Liver (tissue), 8 donors: ENCODE measurements at regions not wholly inside any gene's neighbourhood (a gene's known extent, or its start where the extent isn't known, plus 50 kb on each side); places are given as distances from the start of the nearest gene placed in this dataset.

Experiments used
- DNase-seq: peaks from one replicate; pipeline ENCODE4 v3.0.0-alpha.2; 2017; ENCODE audit warnings: low spot score
- H3K27ac ChIP-seq, 2 donors: one replicate each; pipeline ENCODE4 v1.7.0; 2013; ENCODE audit warnings: inconsistent platforms in 2 of 2, low read length in 2 of 2, control low read depth in 1 of 2, low read depth in 1 of 2, mild to moderate bottlenecking in 1 of 2
- H3K27me3 ChIP-seq, 4 donors: one replicate each; pipeline versions ENCODE4 v1.6.1 to v1.7.0; 2013; ENCODE audit warnings: low read length in 3 of 4, inconsistent platforms in 1 of 4, mild to moderate bottlenecking in 1 of 4, moderate library complexity in 1 of 4; ENCODE audit not compliant: control insufficient read depth in 4 of 4, insufficient read depth in 4 of 4
- H3K36me3 ChIP-seq, 4 donors: one replicate each; pipeline versions ENCODE4 v1.6.1 to v1.7.0; 2013; ENCODE audit warnings: low read length in 3 of 4, mild to moderate bottlenecking in 3 of 4, low read depth in 1 of 4, moderate library complexity in 1 of 4; ENCODE audit not compliant: control insufficient read depth in 4 of 4, insufficient read depth in 3 of 4
- H3K4me1 ChIP-seq, 4 donors: one replicate each; pipeline versions ENCODE4 v1.6.1 to v1.7.0; 2013; ENCODE audit warnings: low read length in 3 of 4, mild to moderate bottlenecking in 3 of 4, moderate library complexity in 1 of 4; ENCODE audit not compliant: control insufficient read depth in 4 of 4, insufficient read depth in 4 of 4
- H3K4me3 ChIP-seq, 3 donors: one replicate each; pipeline versions ENCODE4 v1.6.1 to v1.7.0; 2013; ENCODE audit warnings: low read length in 3 of 3, control low read depth in 1 of 3, low read depth in 1 of 3, mild to moderate bottlenecking in 1 of 3
- H3K9ac ChIP-seq, 2 donors: one replicate each; pipeline ENCODE4 v1.7.0; 2013; ENCODE audit warnings: low read length in 2 of 2, mild to moderate bottlenecking in 2 of 2, moderate library complexity in 2 of 2, control low read depth in 1 of 2, low read depth in 1 of 2
- H3K9me3 ChIP-seq, 4 donors: one replicate each; pipeline versions ENCODE4 v1.6.1 to v1.7.0; 2013; ENCODE audit warnings: low read length in 3 of 4; ENCODE audit not compliant: control insufficient read depth in 4 of 4
- FOXA1 ChIP-seq: IDR thresholded peaks from 2 replicates; pipeline ENCODE4 v1.6.1; 2016; ENCODE audit warnings: antibody characterized with exemption
- FOXA2 ChIP-seq: IDR thresholded peaks from 2 replicates; pipeline ENCODE4 v1.6.1; 2016; ENCODE audit warnings: antibody characterized with exemption
- GABPA ChIP-seq, 2 donors: IDR thresholded peaks in 1 of 2; conservative IDR thresholded peaks in 1 of 2; 2 replicates each; pipeline ENCODE4 v1.6.1; 2016; ENCODE audit warnings: antibody characterized with exemption in 2 of 2, mild to moderate bottlenecking in 1 of 2, moderate library complexity in 1 of 2
- HNF4G ChIP-seq: IDR thresholded peaks from 2 replicates; pipeline ENCODE4 v1.6.1; 2016; ENCODE audit warnings: antibody characterized with exemption
- JUND ChIP-seq, 2 donors: IDR thresholded peaks; 2 replicates each; pipeline ENCODE4 v1.6.1; 2016; ENCODE audit warnings: antibody characterized with exemption in 2 of 2
- NR2F2 ChIP-seq: IDR thresholded peaks from 2 replicates; pipeline ENCODE4 v1.6.1; 2016; ENCODE audit warnings: antibody characterized with exemption
- RAD21 ChIP-seq, 2 donors: IDR thresholded peaks; 2 replicates each; pipeline ENCODE4 v1.6.1; 2016; ENCODE audit warnings: antibody characterized with exemption in 2 of 2, mild to moderate bottlenecking in 2 of 2
- RXRA ChIP-seq, 2 donors: IDR thresholded peaks; 2 replicates each; pipeline ENCODE4 v1.6.1; 2017 to 2018; ENCODE audit warnings: antibody characterized with exemption in 2 of 2, mild to moderate bottlenecking in 1 of 2
- YY1 ChIP-seq: IDR thresholded peaks from 2 replicates; pipeline ENCODE4 v1.6.1; 2016; ENCODE audit warnings: antibody characterized with exemption, mild to moderate bottlenecking
- WGBS: extraction: QIAGEN DNeasy Blood & Tissue Kit; methylation state at CpG from one replicate; pipeline ENCODE4 v1.1.7; 2013; 5-methylcytosine and 5-hydroxymethylcytosine counted together
- TF ChIP-seq, protein P1 (sequence below): IDR thresholded peaks from 2 replicates; pipeline ENCODE4 v1.6.1; 2016; ENCODE audit warnings: antibody characterized with exemption
- TF ChIP-seq, protein P2 (sequence below): fragments of 150-350 bp; IDR thresholded peaks from 2 replicates; pipeline ENCODE4 v1.5.1; 2017; ENCODE audit warnings: improper control_type of control experiment, low read depth, low read length; ENCODE audit not compliant: missing input control
- TF ChIP-seq, protein P3 (sequence below): IDR thresholded peaks from 2 replicates; pipeline ENCODE4 v1.6.1; 2016; ENCODE audit warnings: antibody characterized with exemption
- TF ChIP-seq, protein P4 (sequence below): IDR thresholded peaks from 2 replicates; pipeline ENCODE4 v1.6.1; 2016; ENCODE audit warnings: antibody characterized with exemption
- TF ChIP-seq, protein P5 (sequence below): IDR thresholded peaks from 2 replicates; pipeline ENCODE4 v1.6.1; 2016; ENCODE audit warnings: antibody characterized with exemption, mild to moderate bottlenecking
- donor health status: healthy.
- donor health status: healthy.
- donor health status: healthy.
- donor health status: healthy.
- donor health status: healthy.

DNA sequence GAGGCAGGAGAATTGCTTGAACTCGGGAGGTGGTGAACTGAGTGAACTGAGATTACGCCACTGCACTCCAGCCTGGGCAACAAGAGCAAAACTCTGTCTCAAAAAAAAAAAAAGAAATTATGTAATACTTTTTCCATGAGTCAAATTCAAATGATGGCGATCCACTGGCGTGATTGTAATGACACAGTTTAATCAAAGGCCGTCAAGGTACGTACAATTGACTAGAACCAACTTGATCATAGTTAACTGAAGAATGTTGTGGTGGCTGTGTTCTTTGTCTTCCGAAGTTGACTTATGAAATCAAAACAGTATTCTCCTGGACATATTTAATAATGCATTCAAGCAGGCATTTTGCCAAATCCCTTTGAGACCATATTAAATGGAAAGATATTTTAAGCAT lies 318.6 kb upstream of the FAT1 start:
- no peak for TF ChIP-seq RAD21 (IDR thresholded peaks at IDR 0.05)
- TF ChIP-seq, protein P1, sequence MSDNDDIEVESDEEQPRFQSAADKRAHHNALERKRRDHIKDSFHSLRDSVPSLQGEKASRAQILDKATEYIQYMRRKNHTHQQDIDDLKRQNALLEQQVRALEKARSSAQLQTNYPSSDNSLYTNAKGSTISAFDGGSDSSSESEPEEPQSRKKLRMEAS, result no peak
- TF ChIP-seq GABPA (IDR thresholded peaks at IDR 0.05 in 1 of 2, conservative IDR thresholded peaks at IDR 0.05 in 1 of 2), result no peak
- TF ChIP-seq FOXA1, result no peak
- no peak for TF ChIP-seq YY1
- TF ChIP-seq, protein P2, sequence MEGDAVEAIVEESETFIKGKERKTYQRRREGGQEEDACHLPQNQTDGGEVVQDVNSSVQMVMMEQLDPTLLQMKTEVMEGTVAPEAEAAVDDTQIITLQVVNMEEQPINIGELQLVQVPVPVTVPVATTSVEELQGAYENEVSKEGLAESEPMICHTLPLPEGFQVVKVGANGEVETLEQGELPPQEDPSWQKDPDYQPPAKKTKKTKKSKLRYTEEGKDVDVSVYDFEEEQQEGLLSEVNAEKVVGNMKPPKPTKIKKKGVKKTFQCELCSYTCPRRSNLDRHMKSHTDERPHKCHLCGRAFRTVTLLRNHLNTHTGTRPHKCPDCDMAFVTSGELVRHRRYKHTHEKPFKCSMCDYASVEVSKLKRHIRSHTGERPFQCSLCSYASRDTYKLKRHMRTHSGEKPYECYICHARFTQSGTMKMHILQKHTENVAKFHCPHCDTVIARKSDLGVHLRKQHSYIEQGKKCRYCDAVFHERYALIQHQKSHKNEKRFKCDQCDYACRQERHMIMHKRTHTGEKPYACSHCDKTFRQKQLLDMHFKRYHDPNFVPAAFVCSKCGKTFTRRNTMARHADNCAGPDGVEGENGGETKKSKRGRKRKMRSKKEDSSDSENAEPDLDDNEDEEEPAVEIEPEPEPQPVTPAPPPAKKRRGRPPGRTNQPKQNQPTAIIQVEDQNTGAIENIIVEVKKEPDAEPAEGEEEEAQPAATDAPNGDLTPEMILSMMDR, result no peak
- TF ChIP-seq HNF4G, result no peak
- DNase-seq, result no peak
- Histone ChIP-seq H3K9ac (no peak overlapping the region), H3K9me3 (no peaks in the 10 kb centered on the region), H3K4me3 (no peak overlapping the region), H3K27me3 (no peaks in the 10 kb centered on the region), H3K27ac (no peak overlapping the region), H3K36me3 (no peaks in the 10 kb centered on the region), H3K4me1 (no peaks in the 10 kb centered on the region)
- WGBS, result 91% methylated on average over 7 of the region's 7 CpGs

DNA sequence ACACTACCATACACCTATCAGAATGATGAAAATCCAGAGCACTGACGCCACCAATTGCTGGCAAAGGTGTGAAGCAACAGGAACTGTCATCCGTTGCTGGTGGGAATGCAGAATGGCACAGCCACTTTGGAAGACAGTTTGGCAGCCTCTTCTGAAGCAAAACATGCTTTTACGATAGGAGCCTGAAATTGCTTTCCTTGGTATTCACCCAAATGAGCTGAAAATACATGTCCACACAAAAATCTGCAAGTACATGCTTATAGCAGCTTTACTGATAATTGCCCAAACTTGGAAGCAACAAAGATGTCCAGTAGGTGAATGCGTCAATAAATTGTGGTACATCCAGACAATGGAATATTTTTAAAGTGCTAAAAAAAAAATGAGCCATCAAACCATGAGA lies 322.8 kb upstream of the FAT1 start:
- no peaks in the 10 kb centered on the region for H3K27me3 ChIP-seq
- no peak for DNase-seq
- no peak overlapping the region for H3K27ac ChIP-seq
- H3K36me3 ChIP-seq, result no peaks in the 10 kb centered on the region
- H3K4me1 ChIP-seq, result no peaks in the 10 kb centered on the region
- H3K4me3 ChIP-seq, result no peak overlapping the region
- 73% methylated on average over 4 of the region's 4 CpGs for WGBS
- TF ChIP-seq RAD21 (IDR thresholded peaks at IDR 0.05), result no peak
- TF ChIP-seq, protein P2, result no peak
- no peak for TF ChIP-seq JUND (IDR thresholded peaks at IDR 0.05)
- TF ChIP-seq NR2F2, result no peak
- TF ChIP-seq, protein P3, sequence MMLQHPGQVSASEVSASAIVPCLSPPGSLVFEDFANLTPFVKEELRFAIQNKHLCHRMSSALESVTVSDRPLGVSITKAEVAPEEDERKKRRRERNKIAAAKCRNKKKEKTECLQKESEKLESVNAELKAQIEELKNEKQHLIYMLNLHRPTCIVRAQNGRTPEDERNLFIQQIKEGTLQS, result no peak
- TF ChIP-seq GABPA (IDR thresholded peaks at IDR 0.05 in 1 of 2, conservative IDR thresholded peaks at IDR 0.05 in 1 of 2), result no peak
- TF ChIP-seq, protein P4, sequence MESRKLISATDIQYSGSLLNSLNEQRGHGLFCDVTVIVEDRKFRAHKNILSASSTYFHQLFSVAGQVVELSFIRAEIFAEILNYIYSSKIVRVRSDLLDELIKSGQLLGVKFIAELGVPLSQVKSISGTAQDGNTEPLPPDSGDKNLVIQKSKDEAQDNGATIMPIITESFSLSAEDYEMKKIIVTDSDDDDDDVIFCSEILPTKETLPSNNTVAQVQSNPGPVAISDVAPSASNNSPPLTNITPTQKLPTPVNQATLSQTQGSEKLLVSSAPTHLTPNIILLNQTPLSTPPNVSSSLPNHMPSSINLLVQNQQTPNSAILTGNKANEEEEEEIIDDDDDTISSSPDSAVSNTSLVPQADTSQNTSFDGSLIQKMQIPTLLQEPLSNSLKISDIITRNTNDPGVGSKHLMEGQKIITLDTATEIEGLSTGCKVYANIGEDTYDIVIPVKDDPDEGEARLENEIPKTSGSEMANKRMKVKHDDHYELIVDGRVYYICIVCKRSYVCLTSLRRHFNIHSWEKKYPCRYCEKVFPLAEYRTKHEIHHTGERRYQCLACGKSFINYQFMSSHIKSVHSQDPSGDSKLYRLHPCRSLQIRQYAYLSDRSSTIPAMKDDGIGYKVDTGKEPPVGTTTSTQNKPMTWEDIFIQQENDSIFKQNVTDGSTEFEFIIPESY, result no peak
- TF ChIP-seq, protein P1, result no peak
- no peak for TF ChIP-seq RXRA (IDR thresholded peaks at IDR 0.05)
- TF ChIP-seq FOXA2, result no peak
- TF ChIP-seq, protein P5, sequence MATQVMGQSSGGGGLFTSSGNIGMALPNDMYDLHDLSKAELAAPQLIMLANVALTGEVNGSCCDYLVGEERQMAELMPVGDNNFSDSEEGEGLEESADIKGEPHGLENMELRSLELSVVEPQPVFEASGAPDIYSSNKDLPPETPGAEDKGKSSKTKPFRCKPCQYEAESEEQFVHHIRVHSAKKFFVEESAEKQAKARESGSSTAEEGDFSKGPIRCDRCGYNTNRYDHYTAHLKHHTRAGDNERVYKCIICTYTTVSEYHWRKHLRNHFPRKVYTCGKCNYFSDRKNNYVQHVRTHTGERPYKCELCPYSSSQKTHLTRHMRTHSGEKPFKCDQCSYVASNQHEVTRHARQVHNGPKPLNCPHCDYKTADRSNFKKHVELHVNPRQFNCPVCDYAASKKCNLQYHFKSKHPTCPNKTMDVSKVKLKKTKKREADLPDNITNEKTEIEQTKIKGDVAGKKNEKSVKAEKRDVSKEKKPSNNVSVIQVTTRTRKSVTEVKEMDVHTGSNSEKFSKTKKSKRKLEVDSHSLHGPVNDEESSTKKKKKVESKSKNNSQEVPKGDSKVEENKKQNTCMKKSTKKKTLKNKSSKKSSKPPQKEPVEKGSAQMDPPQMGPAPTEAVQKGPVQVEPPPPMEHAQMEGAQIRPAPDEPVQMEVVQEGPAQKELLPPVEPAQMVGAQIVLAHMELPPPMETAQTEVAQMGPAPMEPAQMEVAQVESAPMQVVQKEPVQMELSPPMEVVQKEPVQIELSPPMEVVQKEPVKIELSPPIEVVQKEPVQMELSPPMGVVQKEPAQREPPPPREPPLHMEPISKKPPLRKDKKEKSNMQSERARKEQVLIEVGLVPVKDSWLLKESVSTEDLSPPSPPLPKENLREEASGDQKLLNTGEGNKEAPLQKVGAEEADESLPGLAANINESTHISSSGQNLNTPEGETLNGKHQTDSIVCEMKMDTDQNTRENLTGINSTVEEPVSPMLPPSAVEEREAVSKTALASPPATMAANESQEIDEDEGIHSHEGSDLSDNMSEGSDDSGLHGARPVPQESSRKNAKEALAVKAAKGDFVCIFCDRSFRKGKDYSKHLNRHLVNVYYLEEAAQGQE, result no peak
- no peak for TF ChIP-seq HNF4G
- H3K9ac ChIP-seq, result no peak overlapping the region
- no peaks in the 10 kb centered on the region for H3K9me3 ChIP-seq
